KG1 (cell line): ENCODE measurements at regions not wholly inside any gene's neighbourhood (a gene's known extent, or its start where the extent isn't known, plus 50 kb on each side); places are given as distances from the start of the nearest gene placed in this dataset.
"Not testable (repeated sequence)": the region's sequence is repeated elsewhere in the genome, so short reads cannot be mapped to it uniquely, and the experiment has no call there.

Experiments
- DNase-seq: peaks from one replicate; lab custom pipeline; 2025; lab: John Stamatoyannopoulos, UW

- DNase-seq = no peak
Measured at GRCh38 chr5:2105141-2105540, 222.4 kb upstream of the IRX4 start.

DNA sequence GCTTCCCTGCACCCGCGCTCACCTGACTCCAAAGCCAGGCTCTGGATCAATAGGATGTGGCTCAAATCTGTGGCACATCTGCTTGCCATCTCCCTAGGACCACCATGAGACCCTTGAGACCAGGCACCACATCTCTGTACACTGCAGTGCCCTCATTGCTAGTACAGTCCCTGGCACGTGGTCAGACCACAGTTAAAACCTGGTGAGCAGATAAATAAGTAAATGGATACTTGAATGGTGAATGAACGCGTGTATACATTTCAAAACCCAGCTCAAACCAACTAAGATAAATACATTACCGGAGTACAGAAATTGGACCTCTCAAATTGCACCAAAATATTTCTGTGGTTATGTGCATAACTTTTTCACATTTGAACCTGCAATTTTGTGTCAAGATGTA is 221.2 kb upstream of the IRX4 start:
- DNase-seq = no peak

DNA sequence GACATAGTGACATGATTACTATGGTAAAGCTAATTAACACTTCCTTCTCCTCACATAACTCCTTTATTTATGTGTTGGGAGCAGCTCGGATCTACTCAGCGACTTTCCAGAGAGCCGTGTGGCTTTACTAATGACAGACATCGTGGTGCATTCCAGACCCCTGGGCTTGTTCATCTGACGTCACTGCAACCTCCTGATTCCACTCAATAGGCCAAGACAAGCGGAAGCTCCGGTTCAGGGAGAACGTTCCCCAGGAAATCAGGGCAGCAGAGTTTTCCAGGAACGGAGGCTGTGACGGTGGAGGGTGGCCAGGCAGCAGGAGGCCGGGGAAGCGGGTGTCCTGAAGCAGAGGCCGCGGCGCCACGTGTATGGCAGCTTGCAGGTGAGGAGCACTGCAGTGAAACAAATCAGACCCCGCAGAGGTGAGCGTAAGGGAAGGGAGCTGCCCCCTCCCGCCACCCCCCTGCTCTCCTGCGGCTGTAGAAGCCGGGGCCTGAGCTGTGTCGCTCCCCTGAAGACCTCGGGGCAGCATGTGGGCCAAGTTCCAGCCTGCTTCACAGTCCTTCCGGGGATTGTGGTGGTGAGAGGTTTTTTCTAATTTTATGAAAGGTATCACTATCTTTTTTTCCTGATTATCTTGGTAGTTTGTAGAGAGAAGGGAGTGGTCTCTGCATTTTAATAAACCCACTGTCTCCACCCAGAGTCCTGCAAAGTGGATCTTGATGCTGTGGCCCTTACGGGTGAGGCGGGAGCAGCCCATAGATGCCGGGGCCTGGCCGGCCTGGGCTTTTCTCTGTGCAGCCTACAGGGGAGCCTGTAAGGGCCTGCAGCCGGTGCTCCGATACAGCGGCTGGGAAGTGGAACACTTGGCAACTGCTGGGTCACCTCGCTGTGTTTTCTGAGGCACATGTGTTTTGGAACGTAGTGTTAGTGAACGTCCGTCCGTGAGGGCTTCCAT is 220.4 kb upstream of the IRX4 start:
- DNase-seq = no peak

DNA sequence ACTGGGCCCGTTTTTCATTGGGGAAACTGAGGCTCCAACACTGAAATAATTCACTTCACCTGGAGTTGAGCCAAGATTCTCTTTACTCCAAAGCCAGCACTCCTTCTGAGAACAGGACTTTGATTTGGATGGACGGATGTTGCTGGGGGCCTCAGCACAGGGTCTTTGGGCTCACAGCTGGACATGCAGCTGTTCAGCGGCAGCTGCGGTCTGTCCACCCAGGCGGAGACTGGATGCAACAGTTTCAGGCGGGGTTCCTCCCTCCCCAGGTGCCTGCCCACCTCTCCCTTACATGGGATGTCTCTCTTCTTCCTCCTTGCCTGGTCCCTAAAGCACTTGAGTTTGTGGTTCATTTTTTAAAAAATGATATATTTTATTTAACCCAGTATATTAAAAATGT is 219.0 kb upstream of the IRX4 start:
- no peak for DNase-seq

DNA sequence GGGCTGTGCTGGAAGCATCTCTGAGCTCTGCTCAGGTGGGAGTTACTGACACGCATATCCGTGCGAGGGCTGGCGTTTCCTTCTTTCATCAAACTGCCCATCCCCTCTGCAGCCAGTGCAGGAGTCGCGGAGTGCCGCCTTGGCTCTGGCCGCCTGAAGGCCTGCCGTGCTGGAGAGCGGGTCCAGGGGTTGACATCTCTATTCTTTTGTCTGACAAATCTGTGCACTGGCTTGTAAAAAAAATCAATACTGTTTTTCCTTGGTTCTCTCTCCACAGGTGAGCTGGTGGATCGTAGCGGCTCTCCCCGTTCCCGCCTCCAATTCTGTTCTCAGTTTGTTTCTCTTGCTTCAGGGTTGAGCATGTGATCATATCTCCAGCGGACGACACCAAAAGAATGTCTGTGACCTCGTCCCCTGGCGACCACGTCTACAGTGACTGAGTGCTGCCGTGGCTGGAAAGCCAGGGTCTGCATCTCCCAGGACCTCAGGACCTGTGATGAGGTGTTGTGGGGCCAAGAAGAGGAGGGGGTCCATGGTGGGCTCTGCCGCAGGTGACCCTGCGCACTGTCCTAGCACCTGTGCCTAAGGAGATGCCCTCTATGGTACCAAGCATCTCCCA is 214.3 kb upstream of the IRX4 start:
- no peak for DNase-seq

GRCh38 chr5:2095011-2095410 is 212.3 kb upstream of the IRX4 start:
- DNase-seq = no peak

- DNase-seq = no peak
Measured at GRCh38 chr5:2094616-2094995, 211.9 kb upstream of the IRX4 start.

DNA sequence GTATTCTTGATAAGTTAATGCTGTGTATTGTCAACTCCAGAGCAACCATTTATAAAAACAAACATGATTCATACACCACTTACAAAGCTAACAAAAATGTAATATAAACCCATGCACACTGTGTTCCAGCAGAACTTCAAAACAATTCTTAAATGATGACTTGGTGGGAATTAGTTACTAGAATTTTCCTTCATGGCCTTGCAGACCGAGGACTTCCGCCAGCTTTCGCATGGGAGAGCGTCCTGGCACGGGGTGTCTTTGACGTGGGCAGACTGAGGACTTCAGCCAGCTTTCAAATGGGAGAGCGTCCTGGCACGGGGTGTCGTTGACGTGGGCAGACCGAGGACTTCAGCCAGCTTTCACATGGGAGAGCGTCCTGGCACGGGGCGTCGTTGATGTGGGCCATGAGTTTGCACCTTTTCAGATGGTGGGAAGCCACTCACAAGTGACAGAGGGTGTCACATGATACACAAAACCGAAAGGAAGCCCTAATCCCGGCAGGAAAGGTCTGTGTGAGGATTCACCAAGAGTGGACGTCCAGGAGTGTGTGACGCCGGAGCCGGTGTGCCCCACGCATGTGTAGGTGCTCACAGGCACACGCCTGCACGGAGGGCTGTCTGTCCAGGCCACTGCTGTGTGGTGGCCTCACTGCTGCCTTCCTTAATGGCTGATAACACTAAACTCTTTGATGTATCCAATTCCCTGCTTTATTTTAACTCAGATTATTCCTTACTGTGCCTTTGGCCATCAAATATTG is 211.3 kb upstream of the IRX4 start:
- no peak for DNase-seq

DNA sequence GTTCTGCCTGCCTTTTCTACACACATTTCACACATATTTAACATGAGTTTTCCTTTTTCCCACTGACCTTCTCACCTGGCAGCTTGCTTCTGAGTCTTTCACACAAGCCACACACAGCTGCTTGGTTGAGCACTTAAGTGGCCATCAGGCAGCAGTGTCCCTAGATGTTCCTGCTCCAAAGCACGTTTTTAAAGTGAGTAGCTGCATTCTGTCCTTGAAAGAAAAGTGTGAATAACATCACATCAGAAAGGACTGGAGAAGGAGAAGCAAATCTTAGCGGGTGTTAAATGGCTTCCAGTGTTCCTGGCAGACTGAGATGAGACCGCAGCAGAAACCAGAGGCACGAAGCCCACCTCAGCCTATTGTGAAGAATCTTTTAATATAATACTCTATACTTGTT is 209.2 kb upstream of the IRX4 start:
- DNase-seq = no peak

- DNase-seq = no peak
Measured at GRCh38 chr5:2087980-2088379, 205.3 kb upstream of the IRX4 start.

DNA sequence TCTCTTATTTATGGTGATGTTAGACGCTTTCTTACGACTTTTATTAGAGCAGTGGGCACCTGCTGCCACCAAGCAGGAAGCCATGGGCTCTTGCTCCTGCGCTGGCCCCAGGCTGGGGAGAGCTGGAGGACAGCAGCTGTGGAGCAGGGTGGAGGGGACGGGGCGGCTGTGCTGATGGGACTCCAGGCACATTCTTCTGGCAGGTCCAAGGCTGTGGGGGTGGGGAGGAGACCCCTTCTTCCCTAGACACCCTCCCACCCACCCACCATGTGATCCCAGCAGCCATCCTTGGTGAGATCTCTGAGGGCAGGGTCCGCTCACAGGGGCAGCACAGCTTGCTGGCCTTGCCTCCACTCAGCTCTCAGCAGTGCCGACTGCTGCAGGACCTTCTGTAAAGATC is 192.6 kb upstream of the IRX4 start:
- DNase-seq = no peak

DNA sequence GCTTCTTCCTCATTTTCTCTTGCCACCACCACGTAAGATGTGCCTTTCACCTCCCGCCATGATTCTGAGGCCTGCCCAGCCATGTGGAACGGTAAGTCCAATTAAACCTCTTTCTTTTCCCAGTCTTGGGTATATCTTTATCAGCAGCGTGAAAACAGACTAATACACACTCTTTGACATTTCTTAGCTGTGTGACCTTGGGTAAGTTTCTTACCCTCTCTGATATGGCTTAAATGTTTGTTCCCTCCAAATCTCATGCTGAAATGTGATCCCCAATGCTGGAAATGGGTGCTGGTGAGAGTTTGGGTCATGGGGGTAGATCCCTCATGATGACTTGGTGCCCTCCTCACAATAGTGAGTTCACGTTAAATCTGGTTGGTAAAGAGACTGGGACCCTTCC is 188.8 kb upstream of the IRX4 start:
- DNase-seq = no peak

DNA sequence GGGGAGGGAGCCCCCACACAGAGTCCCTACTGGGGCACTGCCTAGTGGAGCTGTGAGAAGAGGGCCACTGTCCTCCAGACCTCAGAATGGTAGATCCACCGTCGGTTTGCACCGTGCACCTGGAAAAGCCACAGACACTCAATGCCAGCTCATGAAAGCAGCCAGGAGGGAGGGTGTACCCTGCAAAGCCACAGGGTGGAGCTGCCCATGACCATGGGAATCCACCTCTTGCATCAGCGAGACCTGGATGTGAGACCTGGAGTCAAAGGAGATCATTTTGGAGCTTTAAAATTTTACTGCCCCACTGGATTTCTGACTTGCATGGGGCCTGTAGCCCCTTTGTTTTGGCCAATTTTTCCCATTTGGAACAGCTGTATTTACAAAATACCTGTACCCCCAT is 188.1 kb upstream of the IRX4 start:
- not testable (repeated sequence) for DNase-seq

DNA sequence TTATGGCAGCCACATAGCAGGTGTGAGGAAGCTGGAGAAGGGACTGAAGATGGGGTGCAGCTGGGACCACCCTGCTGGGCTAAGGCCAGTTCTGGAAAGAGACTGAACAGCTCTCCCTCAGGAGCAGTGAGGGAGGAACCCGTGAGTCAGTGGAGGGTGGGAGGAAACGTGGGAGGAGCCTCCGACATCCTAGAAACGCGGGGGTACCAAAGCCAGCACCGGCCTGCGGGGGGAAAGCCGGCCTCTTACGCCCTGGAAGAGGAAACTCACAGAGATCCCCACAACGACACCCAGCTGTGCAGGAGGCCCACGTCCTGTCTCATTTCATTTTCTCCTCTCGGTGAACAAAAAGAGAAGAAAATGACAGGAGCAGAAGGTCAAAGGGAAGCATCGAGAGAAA is 185.8 kb upstream of the IRX4 start:
- DNase-seq = no peak

GRCh38 chr5:2066373-2066772 is 183.6 kb upstream of the IRX4 start:
- DNase-seq = no peak

- DNase-seq = not testable (repeated sequence)
Measured at GRCh38 chr5:2063380-2063779, 180.7 kb upstream of the IRX4 start.

DNA sequence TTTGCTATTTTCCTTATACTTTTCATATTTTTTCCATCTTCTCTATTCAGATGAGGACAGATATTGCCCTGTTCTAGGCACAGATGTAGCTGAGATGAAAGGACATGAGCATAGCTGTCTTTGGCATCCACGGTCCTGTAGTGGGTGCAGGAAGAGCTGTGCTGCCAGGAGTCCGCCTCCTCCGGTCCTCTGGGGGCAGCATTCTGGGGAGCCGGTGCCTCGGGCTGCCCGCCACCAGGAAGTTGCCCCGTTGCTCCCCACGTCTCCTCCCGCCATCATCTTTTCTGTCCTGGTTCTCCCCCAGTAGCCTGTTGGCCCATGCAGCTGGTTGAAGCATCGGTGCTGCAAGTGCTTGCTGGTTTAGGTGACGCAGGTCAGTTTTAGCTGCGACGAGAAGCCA is 170.0 kb upstream of the IRX4 start:
- no peak for DNase-seq

DNA sequence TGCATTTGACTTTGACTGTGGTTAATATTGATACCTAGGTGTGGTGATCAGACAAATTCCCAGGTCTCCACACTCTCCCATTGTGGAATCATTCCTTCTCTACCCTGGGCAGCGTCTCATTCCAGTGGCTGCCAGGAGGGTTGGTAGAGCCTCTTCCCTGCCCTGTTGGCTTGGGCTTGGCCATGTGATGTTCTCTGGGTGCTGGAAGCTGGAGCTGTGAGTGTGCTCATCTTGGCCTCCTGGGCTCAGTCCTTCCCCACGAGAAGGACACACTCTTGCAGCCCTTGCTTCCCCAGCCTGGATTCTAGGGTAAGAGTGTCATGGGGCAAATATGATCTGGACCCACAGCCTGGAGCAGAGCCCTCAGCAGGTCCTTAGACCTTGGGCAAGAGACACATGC is 167.2 kb upstream of the IRX4 start:
- DNase-seq = no peak

DNA sequence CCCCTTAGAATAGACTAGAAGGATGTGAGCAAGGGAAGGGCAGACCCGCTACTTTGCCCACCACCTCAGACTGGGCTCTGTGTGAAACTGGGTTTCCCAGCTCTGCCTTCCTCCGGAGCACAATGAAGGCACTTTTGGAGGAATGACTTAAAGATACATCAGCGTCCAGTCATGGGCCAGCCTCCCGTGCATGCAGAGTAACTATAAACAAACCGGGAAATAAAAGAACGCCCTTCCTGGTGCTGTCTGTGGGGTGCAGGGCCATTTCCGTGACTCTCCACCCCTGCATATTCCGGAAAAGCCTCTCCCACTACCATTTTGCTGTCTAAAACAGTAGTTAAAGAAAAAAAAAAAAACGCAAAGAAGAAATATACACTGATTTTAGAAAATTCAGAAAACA is 165.9 kb upstream of the IRX4 start:
- DNase-seq = no peak

GRCh38 chr5:2047341-2047927 is 164.7 kb upstream of the IRX4 start:
- no peak for DNase-seq

- DNase-seq = no peak
Measured at GRCh38 chr5:2044041-2044440, 161.3 kb upstream of the IRX4 start.

- no peak for DNase-seq
Measured at GRCh38 chr5:2039180-2039531, 156.4 kb upstream of the IRX4 start.
